GM08714 (cell line): ENCODE measurements at regions not wholly inside any gene's neighbourhood (a gene's known extent, or its start where the extent isn't known, plus 50 kb on each side); places are given as distances from the start of the nearest gene placed in this dataset.
"Not testable (repeated sequence)": the region's sequence is repeated elsewhere in the genome, so short reads cannot be mapped to it uniquely, and the experiment has no call there.

ENCODE experiments used
- H3K4me3 ChIP-seq: fragments of 200-500 bp; sonication (Bioruptor generic); 2 replicates; pipeline ENCODE4 v1.5.1; 2014; ENCODE audit warnings: mild to moderate bottlenecking, low read length, inconsistent platforms
- ZNF274 ChIP-seq: IDR thresholded peaks from 2 replicates; pipeline ENCODE4 v1.6.1; 2012; ENCODE audit warnings: mild to moderate bottlenecking, low read depth, low read length

DNA sequence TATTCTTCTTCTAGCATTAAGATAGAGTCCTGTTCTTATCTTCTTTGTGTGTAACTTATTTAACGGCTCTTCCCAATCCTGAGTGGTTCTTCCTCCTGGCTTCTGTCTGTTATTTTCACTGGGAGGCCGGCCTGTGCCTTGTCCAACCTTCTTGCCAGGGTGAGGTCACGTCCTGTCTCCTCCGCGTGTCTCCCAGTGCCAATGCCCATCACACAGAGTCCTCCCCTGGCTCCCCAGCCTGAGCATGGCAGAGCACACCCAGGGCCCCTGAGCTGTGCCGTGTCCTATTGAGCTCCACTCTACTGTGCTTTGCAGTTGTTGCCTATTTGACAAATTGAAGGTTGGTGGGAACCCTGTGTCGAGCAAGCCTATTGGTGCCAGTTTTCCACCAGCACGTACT is 487.3 kb downstream of the BRD1 start:
- no peak for TF ChIP-seq ZNF274
- H3K4me3 ChIP-seq, result no peak overlapping the region

DNA sequence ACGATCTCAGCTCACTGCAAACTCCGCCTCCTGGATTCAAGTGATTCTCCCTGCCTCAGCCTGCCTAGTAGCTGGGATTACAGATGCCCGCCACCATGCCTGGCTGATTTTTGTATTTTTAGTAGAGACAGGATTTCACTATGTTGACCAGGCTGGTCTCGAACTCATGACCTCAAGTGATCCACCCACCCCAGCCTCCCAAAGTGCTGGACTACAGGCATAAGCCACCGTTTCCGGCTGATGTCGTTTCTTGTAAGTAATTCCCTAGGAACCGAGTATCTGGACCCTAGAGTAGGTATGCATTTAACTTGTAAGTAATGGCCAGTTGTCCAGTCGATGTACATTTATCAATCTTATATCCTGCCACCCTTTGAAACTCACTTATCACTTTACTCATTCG is 491.2 kb downstream of the BRD1 start:
- not testable (repeated sequence) for H3K4me3 ChIP-seq

- no peak for TF ChIP-seq ZNF274
- no peak overlapping the region for H3K4me3 ChIP-seq
These were observed 492.7 kb downstream of the BRD1 start for GRCh38 chr22:49334976-49335375.

- no peak overlapping the region for H3K4me3 ChIP-seq
- no peak for TF ChIP-seq ZNF274
These were observed 493.3 kb downstream of the BRD1 start for GRCh38 chr22:49334449-49334789.

- TF ChIP-seq ZNF274, result no peak
- H3K4me3 ChIP-seq, result no peak overlapping the region
These were observed 494.5 kb downstream of the BRD1 start for GRCh38 chr22:49333206-49333605.

DNA sequence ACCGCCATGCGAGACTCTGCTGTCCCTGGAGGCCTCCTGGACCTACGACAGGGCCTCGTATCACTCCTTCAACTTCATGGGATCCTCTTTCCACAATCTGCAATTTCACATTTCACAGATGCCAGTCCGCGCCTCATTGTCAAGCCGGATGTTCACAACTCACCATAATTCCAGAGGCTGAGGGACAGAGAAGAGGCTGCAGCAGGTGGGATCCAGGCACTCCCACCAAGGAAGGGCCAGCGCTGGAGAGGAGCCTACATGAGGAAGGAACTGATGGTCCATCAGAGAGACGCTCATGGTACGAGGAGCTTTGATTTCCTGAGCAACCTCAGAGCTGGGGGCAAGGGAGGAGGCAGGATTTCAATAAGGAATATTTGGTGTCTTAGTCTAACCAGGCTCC is 495.0 kb downstream of the BRD1 start:
- no peak overlapping the region for H3K4me3 ChIP-seq
- no peak for TF ChIP-seq ZNF274

DNA sequence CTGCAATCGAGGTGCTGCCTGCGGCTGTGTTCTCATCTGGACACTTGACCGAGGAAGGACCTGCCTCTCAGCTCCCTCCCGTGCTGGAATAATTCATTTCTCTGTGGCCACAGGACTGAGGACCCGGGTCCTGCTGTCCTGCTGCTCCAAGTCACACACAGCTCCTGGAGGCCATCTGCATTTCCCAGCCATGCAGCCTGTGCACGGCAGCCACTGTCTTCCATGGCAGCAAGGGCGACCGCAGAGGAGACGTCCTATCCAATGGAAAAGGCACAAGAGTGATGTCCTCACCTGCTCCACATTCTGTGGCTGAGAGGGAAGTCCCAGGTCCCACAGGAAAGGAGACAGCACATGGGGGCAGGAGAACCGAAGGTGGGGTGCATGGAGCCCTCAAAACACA is 495.8 kb downstream of the BRD1 start:
- no peak overlapping the region for H3K4me3 ChIP-seq
- TF ChIP-seq ZNF274, result no peak

- H3K4me3 ChIP-seq, result no peak overlapping the region
- no peak for TF ChIP-seq ZNF274
These were observed 496.4 kb downstream of the BRD1 start for GRCh38 chr22:49331223-49331815.

DNA sequence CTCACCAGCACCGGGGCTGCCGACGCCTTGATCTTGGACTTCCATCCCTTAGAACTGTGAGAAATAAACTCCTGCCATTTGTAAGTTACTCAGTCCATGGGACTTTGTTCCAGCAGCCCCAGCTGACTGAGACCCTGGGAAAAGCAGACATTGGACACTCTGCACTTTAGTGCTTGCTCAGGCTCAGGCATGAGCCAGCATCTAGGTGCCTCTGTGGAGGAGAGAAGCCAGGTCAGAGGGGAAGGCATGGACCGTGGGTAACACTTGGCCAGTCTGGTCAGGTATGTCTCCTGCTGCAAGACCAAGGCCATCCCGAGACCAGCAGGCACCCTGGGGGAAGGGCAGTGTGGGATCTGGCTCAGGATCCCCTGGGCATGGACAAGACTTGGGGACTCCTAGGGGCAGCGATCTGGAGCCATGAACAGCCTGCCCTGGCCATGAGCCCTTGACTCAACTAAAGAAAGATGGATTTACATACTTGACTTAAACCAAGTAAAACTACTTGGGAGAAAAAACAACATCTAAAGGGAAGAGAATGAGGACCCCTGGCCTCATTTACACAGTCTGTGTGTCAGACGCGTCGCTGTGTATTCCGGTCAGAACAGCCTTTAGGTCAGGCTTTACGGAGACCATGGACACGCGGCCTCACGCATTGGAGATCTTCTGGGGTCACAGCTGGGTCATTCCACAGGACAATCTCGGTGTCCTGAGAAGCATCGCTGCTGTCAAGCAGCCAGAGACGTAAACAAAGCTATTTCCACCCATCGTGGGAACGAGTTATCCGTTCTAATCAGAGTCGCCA is 497.1 kb downstream of the BRD1 start:
- no peak for TF ChIP-seq ZNF274
- no peak overlapping the region for H3K4me3 ChIP-seq

GRCh38 chr22:49329636-49330035 is 498.0 kb downstream of the BRD1 start:
- no peak overlapping the region for H3K4me3 ChIP-seq
- no peak for TF ChIP-seq ZNF274

- TF ChIP-seq ZNF274, result no peak
- no peak overlapping the region for H3K4me3 ChIP-seq
These were observed 498.9 kb downstream of the BRD1 start for GRCh38 chr22:49328630-49329405.

- H3K4me3 ChIP-seq, result no peak overlapping the region
- TF ChIP-seq ZNF274, result no peak
These were observed 499.6 kb downstream of the BRD1 start for GRCh38 chr22:49328118-49328475.

DNA sequence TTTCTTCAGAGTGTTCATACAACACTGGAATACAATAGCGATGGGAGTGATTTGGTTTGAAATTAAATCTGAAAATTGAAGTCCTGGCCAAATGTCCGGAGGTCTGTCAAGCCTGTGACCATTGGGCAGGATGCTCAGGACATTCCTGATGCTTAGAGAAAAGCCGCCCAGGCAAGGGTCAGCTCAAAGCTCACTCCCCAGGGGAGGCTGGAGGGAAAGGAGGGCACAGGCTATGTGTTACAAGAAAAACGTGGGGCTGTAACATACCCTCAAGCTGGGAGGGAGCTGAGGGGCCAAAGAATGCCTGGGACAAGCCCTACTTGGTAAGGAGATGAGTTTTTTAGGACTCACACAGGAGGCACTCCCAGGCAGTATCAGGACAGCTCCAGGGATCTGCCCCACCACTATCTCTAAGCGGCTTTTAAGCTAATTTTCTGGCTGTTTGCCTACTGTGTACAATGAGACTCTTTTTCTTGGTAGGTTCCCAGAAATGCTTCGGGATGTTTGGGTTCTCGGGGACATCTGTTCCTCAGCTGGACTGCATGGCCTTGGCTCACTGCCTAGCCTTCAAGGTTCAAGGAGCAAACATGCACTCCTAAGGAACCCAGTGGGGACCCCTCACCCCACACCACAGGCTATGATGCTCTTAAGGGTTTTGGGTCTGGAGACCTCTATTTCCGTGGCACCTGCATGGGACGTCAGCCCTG is 500.1 kb downstream of the BRD1 start:
- TF ChIP-seq ZNF274, result no peak

DNA sequence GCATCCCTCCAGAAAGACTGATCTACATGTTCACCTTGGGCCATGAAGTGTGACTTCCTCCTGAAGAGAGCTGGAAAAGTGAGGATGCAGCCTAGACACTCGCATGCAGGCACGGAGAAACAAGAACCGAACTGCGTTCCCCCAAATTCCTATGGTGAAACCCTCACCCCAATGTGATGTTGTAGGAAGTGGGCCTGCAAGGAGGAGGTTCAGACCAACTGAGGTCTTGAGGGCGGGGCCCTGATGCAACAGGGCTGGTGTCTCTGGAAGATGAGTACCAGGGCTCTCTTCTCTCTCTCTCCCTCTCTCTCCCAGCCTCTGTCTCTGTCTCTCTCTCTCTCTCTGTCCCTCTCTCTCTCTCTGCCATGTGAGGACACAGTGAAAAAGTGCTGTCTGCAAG is 501.1 kb downstream of the BRD1 start:
- H3K4me3 ChIP-seq, result no peak overlapping the region
- no peak for TF ChIP-seq ZNF274

More for the DNA sequence above, 500.1 kb downstream of the BRD1 start:
- H3K4me3 ChIP-seq, result no peak overlapping the region

GRCh38 chr22:49325531-49326395 is 501.9 kb downstream of the BRD1 start:
- no peak overlapping the region for H3K4me3 ChIP-seq
- TF ChIP-seq ZNF274, result no peak
